Hepatic stellate cell (primary cell): ENCODE measurements at regions not wholly inside any gene's neighbourhood (a gene's known extent, or its start where the extent isn't known, plus 50 kb on each side); places are given as distances from the start of the nearest gene placed in this dataset.

Source experiments
- DNase-seq: peaks from one replicate; pipeline ENCODE4 v3.0.0; 2011; ENCODE audit warnings: low spot score

GRCh38 chr2:42895134-42895790 lies 102.9 kb upstream of the HAAO start:
- no peak for DNase-seq

GRCh38 chr2:42893047-42893758 lies 100.8 kb upstream of the HAAO start:
- no peak for DNase-seq

GRCh38 chr2:42890791-42891355 lies 98.5 kb upstream of the HAAO start:
- DNase-seq, result no peak

GRCh38 chr2:42888321-42889245 lies 96.2 kb upstream of the HAAO start:
- DNase-seq, result no peak

GRCh38 chr2:42886921-42887320 lies 94.5 kb upstream of the HAAO start:
- DNase-seq, result no peak

- DNase-seq, result no peak
Measured at GRCh38 chr2:42882756-42883155, 90.4 kb upstream of the HAAO start.

- DNase-seq, result no peak
Measured at GRCh38 chr2:42881732-42882131, 89.3 kb upstream of the HAAO start.

- DNase-seq, result no peak
Measured at GRCh38 chr2:42880738-42881690, 88.6 kb upstream of the HAAO start.

- no peak for DNase-seq
Measured at GRCh38 chr2:42879913-42880737, 87.7 kb upstream of the HAAO start.

GRCh38 chr2:42879121-42879705 lies 86.8 kb upstream of the HAAO start:
- DNase-seq, result no peak

GRCh38 chr2:42878581-42878980 lies 86.2 kb upstream of the HAAO start:
- DNase-seq, result no peak

- no peak for DNase-seq
Measured at GRCh38 chr2:42877936-42878335, 85.6 kb upstream of the HAAO start.

GRCh38 chr2:42877511-42877910 lies 85.1 kb upstream of the HAAO start:
- no peak for DNase-seq

- no peak for DNase-seq
Measured at GRCh38 chr2:42876326-42876751, 84.0 kb upstream of the HAAO start.

- DNase-seq, result no peak
Measured at GRCh38 chr2:42875880-42876279, 83.5 kb upstream of the HAAO start.

- DNase-seq, result no peak
Measured at GRCh38 chr2:42874949-42875801, 82.8 kb upstream of the HAAO start.

GRCh38 chr2:42872721-42873120 lies 80.3 kb upstream of the HAAO start:
- no peak for DNase-seq

GRCh38 chr2:42871372-42871771 lies 79.0 kb upstream of the HAAO start:
- DNase-seq, result no peak

GRCh38 chr2:42868874-42869273 lies 76.5 kb upstream of the HAAO start:
- no peak for DNase-seq
